ENCODE measurements at regions not wholly inside any gene's neighbourhood (a gene's known extent, or its start where the extent isn't known, plus 50 kb on each side); places are given as distances from the start of the nearest gene placed in this dataset.
"Not testable (repeated sequence)": the region's sequence is repeated elsewhere in the genome, so short reads cannot be mapped to it uniquely, and the experiment has no call there.

- DNase-seq (ENCODE audit: low spot score) = no peak
Measured at GRCh38 chr20:57106030-57106682, 160.3 kb downstream of the BMP7 start.

- no peak for DNase-seq (ENCODE audit: low spot score)
Measured at GRCh38 chr20:57106692-57107091, 159.7 kb downstream of the BMP7 start.

- no peak for DNase-seq (ENCODE audit: low spot score)
Measured at GRCh38 chr20:57107208-57107607, 159.2 kb downstream of the BMP7 start.

- no peak for DNase-seq (ENCODE audit: low spot score)
Measured at GRCh38 chr20:57108218-57108617, 158.2 kb downstream of the BMP7 start.

GRCh38 chr20:57108742-57109570 lies 157.5 kb downstream of the BMP7 start:
- DNase-seq (ENCODE audit: low spot score) = no peak

GRCh38 chr20:57109571-57109953 lies 156.9 kb downstream of the BMP7 start:
- no peak for DNase-seq (ENCODE audit: low spot score)

- DNase-seq (ENCODE audit: low spot score) = not testable (repeated sequence)
Measured at GRCh38 chr20:57110121-57111027, 156.1 kb downstream of the BMP7 start.

GRCh38 chr20:57111028-57111373 lies 155.4 kb downstream of the BMP7 start:
- DNase-seq (ENCODE audit: low spot score) = no peak

- no peak for DNase-seq (ENCODE audit: low spot score)
Measured at GRCh38 chr20:57112448-57112847, 154.0 kb downstream of the BMP7 start.

GRCh38 chr20:57114290-57115005 lies 152.0 kb downstream of the BMP7 start:
- no peak for DNase-seq (ENCODE audit: low spot score)

- DNase-seq (ENCODE audit: low spot score) = no peak
Measured at GRCh38 chr20:57117296-57117695, 149.1 kb downstream of the BMP7 start.

GRCh38 chr20:57118107-57118769 lies 148.2 kb downstream of the BMP7 start:
- no peak for DNase-seq (ENCODE audit: low spot score)
